ENCODE measurements at regions not wholly inside any gene's neighbourhood (a gene's known extent, or its start where the extent isn't known, plus 50 kb on each side); places are given as distances from the start of the nearest gene placed in this dataset.

- no peak for TF ChIP-seq CTCF (conservative IDR thresholded peaks at IDR 0.05; ENCODE audit: low read length)
- TF ChIP-seq EZH2phosphoT487 (IDR thresholded peaks at IDR 0.05; ENCODE audit: borderline replicate concordance, low read depth, low read length): no peak
Measured at GRCh38 chr2:107553046-107553445, 273.6 kb upstream of the RGPD4 start.
